ENCODE measurements at regions not wholly inside any gene's neighbourhood (a gene's known extent, or its start where the extent isn't known, plus 50 kb on each side); places are given as distances from the start of the nearest gene placed in this dataset.

- Histone ChIP-seq H3K4me3 (ENCODE audit: insufficient read depth, low read depth, low read length) (no peak overlapping the region), H3K79me2 (ENCODE audit: insufficient read depth, low read length) (no peaks in the 10 kb centered on the region), H3K27ac (ENCODE audit: low read depth, low read length) (no peak overlapping the region), H3K27me3 (ENCODE audit: insufficient read depth, low read length) (no peaks in the 10 kb centered on the region), H3K9me3 (ENCODE audit: insufficient read depth, low read depth, low read length) (no peaks in the 10 kb centered on the region), H3K9ac (ENCODE audit: low read length) (no peak overlapping the region), H3K36me3 (ENCODE audit: insufficient read depth, low read length) (no peaks in the 10 kb centered on the region), H2AFZ (ENCODE audit: low read depth, low read length) (no peak overlapping the region), H3K4me1 (ENCODE audit: insufficient read depth, low read length) (no peaks in the 10 kb centered on the region), H3K4me2 (ENCODE audit: low read length) (no peak overlapping the region), H4K20me1 (ENCODE audit: insufficient read depth, low read length) (no peaks in the 10 kb centered on the region)
- Mint-ChIP-seq H3K4me1 (ENCODE audit: low read depth, unreplicated experiment) (peaks cover 5% of the 10 kb centered on the region), H3K27ac (ENCODE audit: unreplicated experiment) (no peak overlapping the region), H3K27me3 (ENCODE audit: low read depth, unreplicated experiment) (peaks cover 3% of the 10 kb centered on the region), H3K4me3 (ENCODE audit: unreplicated experiment) (no peak overlapping the region), H3K9me3 (ENCODE audit: unreplicated experiment) (peaks cover 10% of the 10 kb centered on the region), H3K36me3 (ENCODE audit: low read depth, unreplicated experiment) (peaks cover 2% of the 10 kb centered on the region)
- FAIRE-seq, result no peak
- no peak for DNase-seq (ENCODE audit: low read depth)
- no peak for TF ChIP-seq EZH2 (IDR thresholded peaks at IDR 0.05; ENCODE audit: insufficient read depth, low read length)
- no peak for TF ChIP-seq CTCF (IDR thresholded peaks at IDR 0.05; ENCODE audit: insufficient read depth, low read depth, low read length)
These were observed 231.1 kb upstream of the GADL1 start for GRCh38 chr3:31125413-31126020.

- Histone ChIP-seq H3K4me3 (ENCODE audit: insufficient read depth, low read depth, low read length) (no peak overlapping the region), H3K27ac (ENCODE audit: low read depth, low read length) (no peak overlapping the region), H3K27me3 (ENCODE audit: insufficient read depth, low read length) (no peaks in the 10 kb centered on the region), H3K79me2 (ENCODE audit: insufficient read depth, low read length) (no peaks in the 10 kb centered on the region), H3K9me3 (ENCODE audit: insufficient read depth, low read depth, low read length) (no peaks in the 10 kb centered on the region), H3K9ac (ENCODE audit: low read length) (no peak overlapping the region), H3K4me1 (ENCODE audit: insufficient read depth, low read length) (no peaks in the 10 kb centered on the region), H4K20me1 (ENCODE audit: insufficient read depth, low read length) (no peaks in the 10 kb centered on the region), H3K36me3 (ENCODE audit: insufficient read depth, low read length) (no peaks in the 10 kb centered on the region), H3K4me2 (ENCODE audit: low read length) (no peak overlapping the region), H2AFZ (ENCODE audit: low read depth, low read length) (no peak overlapping the region)
- Mint-ChIP-seq H3K27ac (ENCODE audit: unreplicated experiment) (no peak overlapping the region), H3K9me3 (ENCODE audit: unreplicated experiment) (peaks cover 8% of the 10 kb centered on the region), H3K4me3 (ENCODE audit: unreplicated experiment) (no peak overlapping the region), H3K4me1 (ENCODE audit: low read depth, unreplicated experiment) (peaks cover 5% of the 10 kb centered on the region), H3K36me3 (ENCODE audit: low read depth, unreplicated experiment) (peaks cover 2% of the 10 kb centered on the region), H3K27me3 (ENCODE audit: low read depth, unreplicated experiment) (peaks cover 3% of the 10 kb centered on the region)
- DNase-seq (ENCODE audit: low read depth) (no peak), FAIRE-seq (no peak)
- TF ChIP-seq CTCF (IDR thresholded peaks at IDR 0.05; ENCODE audit: insufficient read depth, low read depth, low read length) (no peak), EZH2 (IDR thresholded peaks at IDR 0.05; ENCODE audit: insufficient read depth, low read length) (no peak)
These were observed 234.8 kb upstream of the GADL1 start for GRCh38 chr3:31129241-31129640.

GRCh38 chr3:31132132-31132769 lies 237.8 kb upstream of the GADL1 start:
- Mint-ChIP-seq H3K4me1 (ENCODE audit: low read depth, unreplicated experiment) (no peaks in the 10 kb centered on the region), H3K27ac (ENCODE audit: unreplicated experiment) (no peak overlapping the region), H3K27me3 (ENCODE audit: low read depth, unreplicated experiment) (peaks cover 3% of the 10 kb centered on the region), H3K36me3 (ENCODE audit: low read depth, unreplicated experiment) (no peaks in the 10 kb centered on the region), H3K4me3 (ENCODE audit: unreplicated experiment) (no peak overlapping the region), H3K9me3 (ENCODE audit: unreplicated experiment) (no peaks in the 10 kb centered on the region)
- no peaks in the 10 kb centered on the region for H3K79me2 ChIP-seq (ENCODE audit: insufficient read depth, low read length)
- H3K27ac ChIP-seq (ENCODE audit: low read depth, low read length), result no peak overlapping the region
- DNase-seq (ENCODE audit: low read depth) (peak; percentile 36), FAIRE-seq (peak; percentile 17)
- no peaks in the 10 kb centered on the region for H3K4me1 ChIP-seq (ENCODE audit: insufficient read depth, low read length)
- no peak overlapping the region for H2AFZ ChIP-seq (ENCODE audit: low read depth, low read length)
- no peak overlapping the region for H3K4me3 ChIP-seq (ENCODE audit: insufficient read depth, low read depth, low read length)
- H3K27me3 ChIP-seq (ENCODE audit: insufficient read depth, low read length), result no peaks in the 10 kb centered on the region
- H3K36me3 ChIP-seq (ENCODE audit: insufficient read depth, low read length), result no peaks in the 10 kb centered on the region
- H4K20me1 ChIP-seq (ENCODE audit: insufficient read depth, low read length), result no peaks in the 10 kb centered on the region
- no peak overlapping the region for H3K9ac ChIP-seq (ENCODE audit: low read length)
- no peak overlapping the region for H3K4me2 ChIP-seq (ENCODE audit: low read length)
- no peaks in the 10 kb centered on the region for H3K9me3 ChIP-seq (ENCODE audit: insufficient read depth, low read depth, low read length)
- TF ChIP-seq CTCF (IDR thresholded peaks at IDR 0.05; ENCODE audit: insufficient read depth, low read depth, low read length), result peak; percentile 44
- no peak for TF ChIP-seq EZH2 (IDR thresholded peaks at IDR 0.05; ENCODE audit: insufficient read depth, low read length)
